MM.1S (cell line): ENCODE measurements at regions not wholly inside any gene's neighbourhood (a gene's known extent, or its start where the extent isn't known, plus 50 kb on each side); places are given as distances from the start of the nearest gene placed in this dataset.

ENCODE experiments used
- DNase-seq: peaks from one replicate; pipeline ENCODE4 v3.0.0-alpha.2; 2015
- H2AFZ ChIP-seq: fragments of 300-600 bp; sonication (generic); 2 replicates; pipeline ENCODE4 v1.6.0; 2016; ENCODE audit warnings: antibody characterized with exemption, low read length
- H3F3A ChIP-seq: fragments of 300-600 bp; sonication (generic); 2 replicates; pipeline ENCODE4 v1.6.1; 2016; ENCODE audit warnings: mild to moderate bottlenecking, antibody characterized with exemption, low read length, moderate library complexity, mixed read lengths; ENCODE audit not compliant: insufficient read depth
- H3K27ac ChIP-seq: fragments of 300-600 bp; sonication (generic); 2 replicates; pipeline ENCODE4 v1.5.1; 2016; ENCODE audit warnings: mild to moderate bottlenecking, low read length
- H3K27me3 ChIP-seq: fragments of 300-600 bp; sonication (generic); replicated peaks from 2 replicates; pipeline ENCODE4 v1.6.0; 2016; ENCODE audit warnings: low read length; ENCODE audit not compliant: insufficient read depth
- H3K36me3 ChIP-seq: fragments of 300-600 bp; sonication (generic); replicated peaks from 2 replicates; pipeline ENCODE4 v1.6.1; 2016; ENCODE audit warnings: mild to moderate bottlenecking, low read length, mixed read lengths; ENCODE audit not compliant: insufficient read depth
- H3K4me1 ChIP-seq: fragments of 300-600 bp; sonication (generic); 2 replicates; pipeline ENCODE4 v1.6.1; 2016; ENCODE audit warnings: low read length, mixed read lengths
- H3K4me2 ChIP-seq: fragments of 300-600 bp; sonication (generic); 2 replicates; pipeline ENCODE4 v1.6.0; 2016; ENCODE audit warnings: low read depth, low read length
- H3K4me3 ChIP-seq: fragments of 300-600 bp; sonication (generic); 2 replicates; pipeline ENCODE4 v1.5.1; 2016; ENCODE audit warnings: low read length, mixed read lengths
- H3K79me2 ChIP-seq: fragments of 300-600 bp; sonication (generic); 2 replicates; pipeline ENCODE4 v1.6.1; 2016; ENCODE audit warnings: mixed run types, low read length, mixed read lengths
- H3K9ac ChIP-seq: fragments of 300-600 bp; sonication (generic); 2 replicates; pipeline ENCODE4 v1.6.1; 2016; ENCODE audit warnings: low read length, mixed read lengths
- H3K9me2 ChIP-seq: fragments of 300-600 bp; sonication (generic); replicated peaks from 2 replicates; pipeline ENCODE4 v1.6.1; 2016; ENCODE audit warnings: mild to moderate bottlenecking, low read length, mixed read lengths; ENCODE audit not compliant: insufficient read depth
- H3K9me3 ChIP-seq: fragments of 300-600 bp; sonication (generic); replicated peaks from 2 replicates; pipeline ENCODE4 v1.6.1; 2016; ENCODE audit warnings: mild to moderate bottlenecking, low read length, mixed read lengths; ENCODE audit not compliant: insufficient read depth
- H4K20me1 ChIP-seq: fragments of 300-600 bp; sonication (generic); 2 replicates; pipeline ENCODE4 v1.6.1; 2016; ENCODE audit warnings: mild to moderate bottlenecking, low read length, moderate library complexity, mixed read lengths; ENCODE audit not compliant: insufficient read depth
- CTCF ChIP-seq: fragments of 300-600 bp; sonication (generic); IDR thresholded peaks from 2 replicates; pipeline ENCODE4 v1.5.1; 2016; ENCODE audit warnings: antibody characterized with exemption, low read length, mixed read lengths
- EZH2 ChIP-seq: fragments of 300-600 bp; sonication (generic); optimal IDR thresholded peaks from 2 replicates; pipeline ENCODE3; 2017; ENCODE audit warnings: low read depth, mild to moderate bottlenecking, antibody characterized with exemption, low read length, mixed read lengths
- EZH2phosphoT487 ChIP-seq: fragments of 300-600 bp; sonication (generic); IDR thresholded peaks from 2 replicates; pipeline ENCODE4 v1.6.1; 2018; ENCODE audit warnings: antibody characterized with exemption, low read length

- H3K79me2 ChIP-seq = no peaks in the 10 kb centered on the region
- no peak for TF ChIP-seq EZH2
- no peak overlapping the region for H3K4me2 ChIP-seq
- H3K9me2 ChIP-seq = no peaks in the 10 kb centered on the region
- H3K9me3 ChIP-seq = no peaks in the 10 kb centered on the region
- H3K9ac ChIP-seq = no peak overlapping the region
- no peak overlapping the region for H3K27ac ChIP-seq
- H3K4me3 ChIP-seq = no peak overlapping the region
- H3K36me3 ChIP-seq = no peaks in the 10 kb centered on the region
- H4K20me1 ChIP-seq = no peaks in the 10 kb centered on the region
- DNase-seq = no peak
- no peaks in the 10 kb centered on the region for H3K4me1 ChIP-seq
- no peaks in the 10 kb centered on the region for H3F3A ChIP-seq
- H3K27me3 ChIP-seq = no peaks in the 10 kb centered on the region
- no peak overlapping the region for H2AFZ ChIP-seq
Observed at GRCh38 chr5:161058781-161059180, 206.8 kb upstream of the ATP10B start.

GRCh38 chr5:161051920-161052500 lies 200.0 kb upstream of the ATP10B start:
- no peaks in the 10 kb centered on the region for H3F3A ChIP-seq
- no peaks in the 10 kb centered on the region for H3K79me2 ChIP-seq
- no peak overlapping the region for H3K4me3 ChIP-seq
- H3K27ac ChIP-seq = no peak overlapping the region
- no peak for DNase-seq
- H3K27me3 ChIP-seq = no peaks in the 10 kb centered on the region
- H3K4me1 ChIP-seq = no peaks in the 10 kb centered on the region
- H4K20me1 ChIP-seq = no peaks in the 10 kb centered on the region
- no peaks in the 10 kb centered on the region for H3K9me2 ChIP-seq
- H3K4me2 ChIP-seq = no peak overlapping the region
- H2AFZ ChIP-seq = no peak overlapping the region
- no peaks in the 10 kb centered on the region for H3K9me3 ChIP-seq
- H3K36me3 ChIP-seq = no peaks in the 10 kb centered on the region
- TF ChIP-seq EZH2phosphoT487 (no peak), CTCF (no peak), EZH2 (no peak)
- H3K9ac ChIP-seq = no peak overlapping the region

- no peaks in the 10 kb centered on the region for H3K36me3 ChIP-seq
- H3K4me3 ChIP-seq = no peak overlapping the region
- no peaks in the 10 kb centered on the region for H3K9me2 ChIP-seq
- no peaks in the 10 kb centered on the region for H3K27me3 ChIP-seq
- H3K4me2 ChIP-seq = no peak overlapping the region
- no peak overlapping the region for H2AFZ ChIP-seq
- no peaks in the 10 kb centered on the region for H3K4me1 ChIP-seq
- no peaks in the 10 kb centered on the region for H3F3A ChIP-seq
- no peak overlapping the region for H3K27ac ChIP-seq
- TF ChIP-seq EZH2phosphoT487 (no peak), CTCF (no peak), EZH2 (no peak)
- H3K79me2 ChIP-seq = no peaks in the 10 kb centered on the region
- no peak overlapping the region for H3K9ac ChIP-seq
- no peaks in the 10 kb centered on the region for H4K20me1 ChIP-seq
- H3K9me3 ChIP-seq = no peaks in the 10 kb centered on the region
- no peak for DNase-seq
Observed at GRCh38 chr5:161047024-161047423, 195.0 kb upstream of the ATP10B start.

- Histone ChIP-seq H3K4me2 (no peak overlapping the region), H3K9me2 (no peaks in the 10 kb centered on the region), H3K27me3 (no peaks in the 10 kb centered on the region), H2AFZ (no peak overlapping the region), H3K27ac (no peak overlapping the region), H3K36me3 (no peaks in the 10 kb centered on the region), H3K4me3 (no peak overlapping the region), H3K9ac (no peak overlapping the region), H3F3A (no peaks in the 10 kb centered on the region), H3K79me2 (no peaks in the 10 kb centered on the region), H4K20me1 (no peaks in the 10 kb centered on the region), H3K4me1 (no peaks in the 10 kb centered on the region), H3K9me3 (no peaks in the 10 kb centered on the region)
- TF ChIP-seq CTCF = no peak
- TF ChIP-seq EZH2phosphoT487 = no peak
- TF ChIP-seq EZH2 = no peak
- no peak for DNase-seq
Observed at GRCh38 chr5:161042862-161043261, 190.9 kb upstream of the ATP10B start.
